Calu3 (cell line): ENCODE measurements at regions not wholly inside any gene's neighbourhood (a gene's known extent, or its start where the extent isn't known, plus 50 kb on each side); places are given as distances from the start of the nearest gene placed in this dataset.
"Not testable (repeated sequence)": the region's sequence is repeated elsewhere in the genome, so short reads cannot be mapped to it uniquely, and the experiment has no call there.

Experiments
- BruUV-seq: library from RNA; stranded (reverse); fragments of 400-500 nt; replicated peaks from 2 replicates; lab custom pipeline; 2021; lab: Mats Ljungman, UMichigan
- CTCF ChIA-PET: fragments of 300-600 bp; sonication (Branson Sonifier 250); formaldehyde crosslinking; loops from one replicate; lab custom pipeline; 2022; ENCODE audit warnings: antibody characterized with exemption; lab: Charles Lee
- DNase-seq: peaks from one replicate; pipeline ENCODE4 v3.0.0; 2022
- H3K27ac Mint-ChIP-seq: one replicate; pipeline ENCODE4 v1.8.0; 2022; ENCODE audit warnings: mixed read lengths; ENCODE audit not compliant: unreplicated experiment
- H3K27me3 Mint-ChIP-seq: one replicate; pipeline ENCODE4 v1.8.0; 2022; ENCODE audit warnings: mixed read lengths; ENCODE audit not compliant: unreplicated experiment
- H3K36me3 Mint-ChIP-seq: one replicate; pipeline ENCODE4 v1.8.0; 2022; ENCODE audit warnings: mild to moderate bottlenecking, moderate library complexity, mixed read lengths; ENCODE audit not compliant: insufficient read depth, unreplicated experiment
- H3K4me1 Mint-ChIP-seq: one replicate; pipeline ENCODE4 v1.8.0; 2022; ENCODE audit warnings: mild to moderate bottlenecking, low read depth, mixed read lengths; ENCODE audit not compliant: unreplicated experiment
- H3K4me3 Mint-ChIP-seq: one replicate; pipeline ENCODE4 v1.8.0; 2022; ENCODE audit warnings: mild to moderate bottlenecking, low read depth, moderate library complexity, mixed read lengths; ENCODE audit not compliant: unreplicated experiment
- H3K9me3 Mint-ChIP-seq: one replicate; pipeline ENCODE4 v1.8.0; 2022; ENCODE audit warnings: low read depth, mixed read lengths; ENCODE audit not compliant: unreplicated experiment
- intact Hi-C: fragments of 100-400 bp; cut with micrococcal nuclease; formaldehyde crosslinking; loops from one replicate; pipeline ENCODE4 v1.10.0; 2022; ENCODE audit not compliant: unreplicated experiment
- TF ChIP-seq, protein P1 (sequence below): fragments of 200-600 bp; IDR thresholded peaks from one replicate; pipeline ENCODE4 v1.8.0; 2022; ENCODE audit warnings: antibody characterized with exemption; ENCODE audit not compliant: unreplicated experiment

DNA sequence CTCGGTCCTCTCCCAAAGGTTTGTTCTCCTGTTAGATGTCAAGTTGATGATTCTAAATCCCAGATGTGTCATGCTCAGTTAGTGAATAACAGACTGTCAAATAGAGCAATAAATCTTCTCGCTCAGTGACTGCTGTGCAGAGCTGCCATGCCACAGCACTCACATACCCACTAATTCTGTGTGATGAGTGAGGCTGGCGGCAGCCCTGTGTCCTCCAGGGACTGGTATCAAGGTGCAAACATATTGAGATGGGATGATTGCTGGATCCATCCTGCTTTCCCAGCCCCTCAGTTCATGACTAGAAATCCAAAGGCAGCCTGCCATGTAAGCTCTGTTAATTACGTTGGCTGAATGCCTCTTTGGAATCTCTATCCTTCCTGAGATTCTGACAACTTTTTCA, 103.9 kb downstream of the OLIG3 start:
- Mint-ChIP-seq H3K27me3 (peaks cover 38% of the 10 kb centered on the region), H3K27ac (no peak overlapping the region)
- intact Hi-C loops = no loop called here

DNA sequence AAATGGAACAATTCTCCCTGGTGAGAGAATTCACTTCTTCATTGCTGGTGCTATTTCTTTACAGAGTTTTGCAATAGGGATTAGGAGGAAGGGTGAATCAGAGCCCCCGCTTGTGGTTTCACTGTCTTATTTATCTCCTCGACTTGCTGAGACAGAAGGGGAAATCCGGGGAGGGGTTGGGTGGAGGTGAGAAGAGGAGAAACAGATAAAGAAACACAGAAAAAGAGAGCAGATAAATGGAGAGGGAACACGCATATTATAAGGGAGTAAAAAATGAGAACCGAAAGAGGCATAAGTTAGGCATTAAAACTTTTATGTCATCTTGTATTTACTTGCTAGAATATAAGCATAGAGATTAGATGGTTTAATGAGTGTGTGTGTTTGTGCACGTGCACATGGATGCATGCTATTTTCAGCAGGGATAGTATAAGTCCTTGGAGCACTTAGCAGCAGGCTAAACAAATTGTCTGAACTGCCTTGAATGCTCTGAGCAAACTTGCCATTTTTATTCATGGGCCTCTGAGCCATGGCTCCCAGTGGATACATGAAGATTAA, 105.0 kb downstream of the OLIG3 start:
- H3K36me3 Mint-ChIP-seq = no peaks in the 10 kb centered on the region
- no peak for DNase-seq
- TF ChIP-seq, protein P1, sequence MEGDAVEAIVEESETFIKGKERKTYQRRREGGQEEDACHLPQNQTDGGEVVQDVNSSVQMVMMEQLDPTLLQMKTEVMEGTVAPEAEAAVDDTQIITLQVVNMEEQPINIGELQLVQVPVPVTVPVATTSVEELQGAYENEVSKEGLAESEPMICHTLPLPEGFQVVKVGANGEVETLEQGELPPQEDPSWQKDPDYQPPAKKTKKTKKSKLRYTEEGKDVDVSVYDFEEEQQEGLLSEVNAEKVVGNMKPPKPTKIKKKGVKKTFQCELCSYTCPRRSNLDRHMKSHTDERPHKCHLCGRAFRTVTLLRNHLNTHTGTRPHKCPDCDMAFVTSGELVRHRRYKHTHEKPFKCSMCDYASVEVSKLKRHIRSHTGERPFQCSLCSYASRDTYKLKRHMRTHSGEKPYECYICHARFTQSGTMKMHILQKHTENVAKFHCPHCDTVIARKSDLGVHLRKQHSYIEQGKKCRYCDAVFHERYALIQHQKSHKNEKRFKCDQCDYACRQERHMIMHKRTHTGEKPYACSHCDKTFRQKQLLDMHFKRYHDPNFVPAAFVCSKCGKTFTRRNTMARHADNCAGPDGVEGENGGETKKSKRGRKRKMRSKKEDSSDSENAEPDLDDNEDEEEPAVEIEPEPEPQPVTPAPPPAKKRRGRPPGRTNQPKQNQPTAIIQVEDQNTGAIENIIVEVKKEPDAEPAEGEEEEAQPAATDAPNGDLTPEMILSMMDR = no peak
- peaks cover 34% of the 10 kb centered on the region for H3K27me3 Mint-ChIP-seq
- CTCF ChIA-PET = interaction anchor here (0.6 kb wide), 1 partner anchor 18 kb away, joined by 3 read pairs; no protein-coding TSS in a partner anchor
- intact Hi-C loops = no loop called here
- no TSS peak for BruUV-seq
- no peaks in the 10 kb centered on the region for H3K4me1 Mint-ChIP-seq
- H3K9me3 Mint-ChIP-seq = no peaks in the 10 kb centered on the region
- H3K4me3 Mint-ChIP-seq = no peak overlapping the region
- no peak overlapping the region for H3K27ac Mint-ChIP-seq

More for the DNA sequence above, 103.9 kb downstream of the OLIG3 start:
- no peak for DNase-seq
- no TSS peak for BruUV-seq
- Mint-ChIP-seq H3K4me1 (no peaks in the 10 kb centered on the region), H3K9me3 (no peaks in the 10 kb centered on the region), H3K36me3 (no peaks in the 10 kb centered on the region), H3K4me3 (no peak overlapping the region)
- CTCF ChIA-PET = no interaction called here
- TF ChIP-seq, protein P1 = no peak

- DNase-seq = no peak
- H3K27ac Mint-ChIP-seq = no peak overlapping the region
- H3K36me3 Mint-ChIP-seq = no peaks in the 10 kb centered on the region
- peaks cover 29% of the 10 kb centered on the region for H3K27me3 Mint-ChIP-seq
- CTCF ChIA-PET = no interaction called here
- BruUV-seq = no TSS peak
- no peaks in the 10 kb centered on the region for H3K9me3 Mint-ChIP-seq
- intact Hi-C loops = no loop called here
- no peak overlapping the region for H3K4me3 Mint-ChIP-seq
- TF ChIP-seq, protein P1 = no peak
- no peaks in the 10 kb centered on the region for H3K4me1 Mint-ChIP-seq
Observed at GRCh38 chr6:137387096-137387764, 107.0 kb downstream of the OLIG3 start.

DNA sequence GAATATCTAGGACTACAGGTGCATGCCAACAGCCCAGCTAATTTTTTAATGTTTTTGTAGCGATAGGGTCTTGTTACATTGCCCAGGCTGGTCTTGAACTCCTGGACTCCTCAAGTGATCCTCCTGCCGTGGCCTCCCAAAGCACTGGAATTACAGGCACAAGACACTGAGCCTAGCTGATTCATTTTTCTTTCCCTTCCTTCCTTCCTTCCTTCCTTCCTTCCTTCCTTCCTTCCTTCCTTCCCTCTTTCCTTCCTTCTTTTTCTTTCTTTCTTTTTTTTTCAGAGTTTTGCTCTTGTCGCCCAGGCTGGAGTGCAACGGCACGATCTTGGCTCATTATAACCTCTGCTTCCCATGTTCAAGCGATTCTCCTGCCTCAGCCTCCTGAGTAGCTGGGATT, 110.9 kb downstream of the OLIG3 start:
- H3K4me1 Mint-ChIP-seq, intact Hi-C loops, CTCF ChIA-PET, H3K4me3 Mint-ChIP-seq, H3K27ac Mint-ChIP-seq, H3K9me3 Mint-ChIP-seq, H3K36me3 Mint-ChIP-seq, DNase-seq, BruUV-seq: not testable (repeated sequence)
- peaks cover 30% of the 10 kb centered on the region for H3K27me3 Mint-ChIP-seq

GRCh38 chr6:137378090-137378369, 116.2 kb downstream of the OLIG3 start:
- no peaks in the 10 kb centered on the region for H3K36me3 Mint-ChIP-seq

More at GRCh38 chr6:137378090-137378369, 116.2 kb downstream of the OLIG3 start:
- no TSS peak for BruUV-seq
- H3K4me3 Mint-ChIP-seq = no peak overlapping the region
- CTCF ChIA-PET = interaction anchor here (0.7 kb wide), 1 partner anchor 37 kb away, joined by 5 read pairs; no protein-coding TSS in a partner anchor
- H3K9me3 Mint-ChIP-seq = no peaks in the 10 kb centered on the region
- intact Hi-C loops = no loop called here
- H3K27ac Mint-ChIP-seq = no peak overlapping the region
- peaks cover 8% of the 10 kb centered on the region for H3K27me3 Mint-ChIP-seq
- DNase-seq = no peak
- H3K4me1 Mint-ChIP-seq = no peaks in the 10 kb centered on the region
- TF ChIP-seq, protein P1 = no peak
